GM19043 (cell line): ENCODE measurements at regions not wholly inside any gene's neighbourhood (a gene's known extent, or its start where the extent isn't known, plus 50 kb on each side); places are given as distances from the start of the nearest gene placed in this dataset.

Experiments used
- ATAC-seq: cut with Tn5 transposase; IDR thresholded peaks from one replicate; pipeline ENCODE4 v1.9.1; 2021; ENCODE audit warnings: low read depth; ENCODE audit not compliant: unreplicated experiment

GRCh38 chr20:50272724-50273446, 82.3 kb downstream of the CEBPB start:
- ATAC-seq = no peak

GRCh38 chr20:50273601-50274491, 83.2 kb downstream of the CEBPB start:
- no peak for ATAC-seq

GRCh38 chr20:50274570-50275430, 84.2 kb downstream of the CEBPB start:
- no peak for ATAC-seq

- ATAC-seq = no peak
Observed at GRCh38 chr20:50276119-50277063, 85.8 kb downstream of the CEBPB start.

- ATAC-seq = no peak
Observed at GRCh38 chr20:50277064-50277415, 86.4 kb downstream of the CEBPB start.

DNA sequence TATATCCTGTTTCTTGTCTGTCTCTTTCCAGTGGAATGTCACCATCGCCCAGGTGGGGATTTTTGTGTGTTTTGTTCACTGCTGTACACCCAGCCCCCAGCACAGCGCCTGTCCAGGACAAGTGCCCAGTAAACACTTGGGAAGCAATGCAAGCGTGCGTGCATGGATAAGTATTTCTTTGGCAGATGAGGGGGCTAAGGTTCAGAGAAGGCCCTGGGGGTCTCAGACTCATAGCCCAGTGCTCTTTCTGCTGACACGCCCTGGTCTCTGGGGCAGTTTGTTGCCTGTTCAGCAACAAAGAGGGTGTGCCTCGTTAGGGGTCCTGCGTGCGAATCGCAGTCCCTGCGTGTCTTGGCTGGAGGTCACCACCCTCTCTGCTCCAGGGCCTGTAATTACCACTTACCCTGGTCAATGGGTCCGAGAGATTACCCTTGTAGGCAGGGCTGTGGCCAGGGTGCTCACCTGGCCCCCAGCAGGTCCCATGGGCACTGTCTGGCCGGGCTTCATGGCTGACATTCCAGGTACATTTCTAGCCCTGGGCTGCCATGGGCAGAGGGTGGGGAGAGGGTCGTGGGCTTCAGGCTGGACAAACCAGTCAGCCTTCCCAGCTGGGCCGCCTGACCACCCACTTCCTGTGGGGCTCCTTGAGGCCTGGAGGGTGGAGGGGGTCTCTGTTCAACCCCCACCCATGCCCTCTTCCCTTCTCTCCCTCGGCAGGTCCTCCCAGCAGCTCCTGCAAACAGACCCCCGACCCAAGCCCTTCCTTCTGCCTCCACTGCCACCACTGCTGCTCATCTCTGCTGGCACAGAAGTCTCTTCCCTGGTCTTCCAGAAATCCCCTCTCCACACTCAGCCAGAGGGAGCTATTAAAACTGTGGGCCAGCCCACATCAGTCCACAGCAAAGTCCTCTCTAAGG, 87.1 kb downstream of the CEBPB start:
- ATAC-seq = no peak

DNA sequence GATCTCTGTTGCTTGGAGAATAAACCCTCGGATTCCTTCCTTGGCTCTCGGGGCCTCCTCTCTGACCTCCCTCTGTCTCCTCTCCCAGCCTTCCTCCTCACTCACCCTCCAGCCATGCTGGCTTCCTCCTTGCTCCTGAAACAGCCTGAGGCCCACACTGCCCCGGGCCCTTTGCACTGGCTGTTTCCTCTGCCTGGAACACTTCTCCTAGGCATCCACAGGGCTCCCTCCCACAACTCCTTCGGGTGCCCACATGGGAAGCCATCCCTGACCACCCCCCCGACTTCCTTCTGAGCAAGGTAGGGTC, 87.7 kb downstream of the CEBPB start:
- no peak for ATAC-seq

- no peak for ATAC-seq
Observed at GRCh38 chr20:50278684-50279531, 88.3 kb downstream of the CEBPB start.

DNA sequence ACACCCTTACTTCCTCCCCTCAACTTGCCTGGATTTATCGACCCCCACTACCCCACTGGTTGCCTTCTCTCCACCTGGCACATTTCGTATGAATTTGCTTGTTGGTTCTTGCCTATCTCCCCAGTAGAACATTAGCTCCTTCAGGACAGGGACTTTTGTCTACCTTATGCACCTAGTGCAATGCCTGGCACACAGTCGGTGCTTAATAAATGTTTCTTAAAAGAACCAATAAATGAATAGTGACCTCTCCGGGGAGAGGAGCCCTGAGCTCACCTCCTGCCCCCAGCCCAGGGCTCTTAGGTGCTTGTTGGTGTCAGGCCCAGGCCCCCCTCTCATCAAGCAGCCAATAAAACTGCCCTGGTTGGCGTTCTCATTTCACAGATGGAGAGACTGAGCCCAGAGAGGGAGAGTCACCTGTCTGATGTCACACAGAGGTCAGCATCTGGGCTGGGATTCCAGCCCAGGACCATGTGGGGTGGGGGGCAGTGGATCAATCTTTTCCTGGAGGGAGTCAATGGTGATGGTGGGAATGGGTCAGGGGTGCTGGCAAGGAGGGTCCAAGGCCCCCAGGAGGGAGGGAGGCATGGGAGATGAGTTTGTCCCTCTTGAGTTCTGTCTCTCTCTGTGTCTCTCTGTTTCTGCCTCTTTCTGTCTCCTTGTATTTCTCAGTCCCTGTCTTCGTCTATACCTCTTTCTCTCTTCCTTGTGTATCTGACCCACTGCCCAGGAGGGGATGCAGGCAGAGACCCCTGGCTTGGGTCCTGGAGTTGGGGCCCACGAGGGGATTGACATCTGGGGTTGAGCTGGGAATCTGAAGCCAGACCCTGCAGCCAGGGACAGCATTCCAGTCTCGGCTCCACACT, 89.6 kb downstream of the CEBPB start:
- ATAC-seq = no peak

- ATAC-seq = no peak
Observed at GRCh38 chr20:50280851-50281655, 90.4 kb downstream of the CEBPB start.

- no peak for ATAC-seq
Observed at GRCh38 chr20:50281831-50282591, 91.4 kb downstream of the CEBPB start.

GRCh38 chr20:50282592-50283241, 92.1 kb downstream of the CEBPB start:
- ATAC-seq = no peak

DNA sequence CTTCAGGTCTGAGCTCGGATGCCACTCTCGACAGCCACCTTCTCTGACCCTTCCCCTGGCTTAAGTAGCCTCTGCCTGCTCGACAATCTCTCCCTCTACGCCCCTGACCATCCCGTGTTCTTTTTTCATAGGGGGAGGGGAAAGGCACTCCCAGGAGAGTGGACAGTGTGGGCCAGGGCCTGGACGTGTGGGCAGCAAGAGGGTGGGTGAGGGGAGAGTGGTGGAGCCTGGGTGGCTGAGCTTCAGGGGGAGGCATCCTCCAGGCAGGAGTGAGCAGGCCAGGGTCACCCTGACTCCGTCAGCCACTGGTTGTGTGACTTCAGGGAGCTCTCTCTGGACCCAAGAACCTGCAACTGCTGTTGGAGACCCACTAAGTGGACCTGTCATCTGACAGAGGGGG, 92.7 kb downstream of the CEBPB start:
- ATAC-seq = no peak

- ATAC-seq = no peak
Observed at GRCh38 chr20:50283922-50284810, 93.5 kb downstream of the CEBPB start.
